SU-DHL-6 (cell line): ENCODE measurements at regions not wholly inside any gene's neighbourhood (a gene's known extent, or its start where the extent isn't known, plus 50 kb on each side); places are given as distances from the start of the nearest gene placed in this dataset.

Experiments
- H2AFZ ChIP-seq: fragments of 200-600 bp; sonication (generic); 2 replicates; pipeline ENCODE4 v1.6.1; 2014; ENCODE audit warnings: low read depth, mild to moderate bottlenecking, moderate library complexity, mixed read lengths, antibody characterized with exemption, low read length; ENCODE audit not compliant: severe bottlenecking
- H3F3A ChIP-seq: fragments of 200-600 bp; shearing (Covaris generic); 2 replicates; pipeline ENCODE4 v1.6.0; 2016; ENCODE audit warnings: antibody characterized with exemption, mild to moderate bottlenecking; ENCODE audit not compliant: insufficient read depth
- H3K27ac ChIP-seq: fragments of 200-600 bp; sonication (generic); 2 replicates; pipeline ENCODE4 v1.5.1; 2016; ENCODE audit warnings: low read depth, mild to moderate bottlenecking, low read length, moderate library complexity, mixed read lengths
- H3K27me3 ChIP-seq: fragments of 200-600 bp; sonication (generic), shearing (Covaris generic); 2 replicates; pipeline ENCODE4 v1.6.0; 2014; ENCODE audit warnings: mild to moderate bottlenecking, low read length
- H3K36me3 ChIP-seq: fragments of 200-600 bp; sonication (generic); 2 replicates; pipeline ENCODE4 v1.6.1; 2014; ENCODE audit warnings: mild to moderate bottlenecking, low read length, mixed read lengths
- H3K4me2 ChIP-seq: fragments of 300-600, 200-600 bp; shearing (Covaris generic), sonication (generic); 2 replicates; pipeline ENCODE4 v1.6.0; 2014; ENCODE audit warnings: low read length, low read depth, mild to moderate bottlenecking; ENCODE audit not compliant: poor library complexity, severe bottlenecking
- H3K4me3 ChIP-seq: fragments of 200-600 bp; sonication (generic); 2 replicates; pipeline ENCODE4 v1.5.1; 2014; ENCODE audit warnings: antibody characterized with exemption, low read length, mild to moderate bottlenecking, mixed read lengths; ENCODE audit not compliant: insufficient read depth, poor library complexity, severe bottlenecking
- H3K79me2 ChIP-seq: fragments of 200-600 bp; sonication (generic); 2 replicates; pipeline ENCODE4 v1.6.1; 2014; ENCODE audit warnings: mild to moderate bottlenecking, low read length, moderate library complexity; ENCODE audit not compliant: insufficient read depth
- H3K9ac ChIP-seq: fragments of 200-600 bp; sonication (generic); 2 replicates; pipeline ENCODE4 v1.7.0; 2014; ENCODE audit warnings: mild to moderate bottlenecking, low read length
- H3K9me2 ChIP-seq: fragments of 200-600 bp; sonication (generic); replicated peaks from 2 replicates; pipeline ENCODE4 v1.6.1; 2014; ENCODE audit warnings: low read length; ENCODE audit not compliant: insufficient read depth
- H3K9me3 ChIP-seq: fragments of 200-600 bp; sonication (generic); 2 replicates; pipeline ENCODE4 v1.6.1; 2014; ENCODE audit warnings: low read length, mixed read lengths; ENCODE audit not compliant: insufficient read depth
- H4K20me1 ChIP-seq: fragments of 200-600 bp; sonication (generic); 2 replicates; pipeline ENCODE4 v1.6.1; 2014; ENCODE audit warnings: low read depth, mild to moderate bottlenecking, antibody characterized with exemption, low read length, moderate library complexity, mixed read lengths
- EZH2phosphoT487 ChIP-seq: fragments of 200-600 bp; sonication (generic), shearing (Covaris generic); conservative IDR thresholded peaks from 2 replicates; pipeline ENCODE4 v1.6.1; 2018; ENCODE audit warnings: mild to moderate bottlenecking, antibody characterized with exemption, low read length, moderate library complexity, mixed read lengths
- TF ChIP-seq, protein P1 (sequence below): fragments of 200-600 bp; sonication (generic); IDR thresholded peaks from one replicate; pipeline ENCODE4 v1.5.1; 2017; ENCODE audit warnings: antibody characterized with exemption, mild to moderate bottlenecking, low read length, moderate library complexity; ENCODE audit not compliant: insufficient read depth, poor library complexity, severe bottlenecking

DNA sequence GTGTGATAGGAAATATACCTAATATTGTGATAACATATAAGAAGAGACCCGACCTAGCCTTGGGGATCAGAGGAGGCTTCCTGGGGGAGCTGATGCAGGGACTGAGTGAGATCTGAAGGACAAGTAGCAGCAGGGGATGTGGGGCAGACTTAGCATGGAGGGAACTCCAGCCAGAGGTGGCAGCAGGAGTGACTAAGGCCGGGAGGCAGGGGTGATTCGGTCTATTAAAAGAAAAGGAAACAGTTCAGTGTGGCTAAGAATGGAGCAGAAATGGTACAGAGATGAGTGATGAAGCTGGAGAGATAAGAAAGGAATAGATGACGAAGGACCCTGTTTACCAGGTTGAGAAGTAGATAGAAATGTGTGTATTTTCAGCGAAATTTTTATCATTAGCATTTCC lies 408.8 kb downstream of the ENC1 start:
- Histone ChIP-seq H4K20me1 (no peaks in the 10 kb centered on the region), H2AFZ (no peak overlapping the region), H3K79me2 (no peaks in the 10 kb centered on the region), H3F3A (no peaks in the 10 kb centered on the region), H3K9ac (no peak overlapping the region), H3K27ac (no peak overlapping the region), H3K36me3 (no peaks in the 10 kb centered on the region), H3K4me3 (no peak overlapping the region), H3K27me3 (no peaks in the 10 kb centered on the region), H3K9me2 (no peaks in the 10 kb centered on the region), H3K4me2 (no peak overlapping the region), H3K9me3 (no peaks in the 10 kb centered on the region)
- TF ChIP-seq, protein P1, sequence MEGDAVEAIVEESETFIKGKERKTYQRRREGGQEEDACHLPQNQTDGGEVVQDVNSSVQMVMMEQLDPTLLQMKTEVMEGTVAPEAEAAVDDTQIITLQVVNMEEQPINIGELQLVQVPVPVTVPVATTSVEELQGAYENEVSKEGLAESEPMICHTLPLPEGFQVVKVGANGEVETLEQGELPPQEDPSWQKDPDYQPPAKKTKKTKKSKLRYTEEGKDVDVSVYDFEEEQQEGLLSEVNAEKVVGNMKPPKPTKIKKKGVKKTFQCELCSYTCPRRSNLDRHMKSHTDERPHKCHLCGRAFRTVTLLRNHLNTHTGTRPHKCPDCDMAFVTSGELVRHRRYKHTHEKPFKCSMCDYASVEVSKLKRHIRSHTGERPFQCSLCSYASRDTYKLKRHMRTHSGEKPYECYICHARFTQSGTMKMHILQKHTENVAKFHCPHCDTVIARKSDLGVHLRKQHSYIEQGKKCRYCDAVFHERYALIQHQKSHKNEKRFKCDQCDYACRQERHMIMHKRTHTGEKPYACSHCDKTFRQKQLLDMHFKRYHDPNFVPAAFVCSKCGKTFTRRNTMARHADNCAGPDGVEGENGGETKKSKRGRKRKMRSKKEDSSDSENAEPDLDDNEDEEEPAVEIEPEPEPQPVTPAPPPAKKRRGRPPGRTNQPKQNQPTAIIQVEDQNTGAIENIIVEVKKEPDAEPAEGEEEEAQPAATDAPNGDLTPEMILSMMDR, result no peak
- TF ChIP-seq EZH2phosphoT487, result no peak

DNA sequence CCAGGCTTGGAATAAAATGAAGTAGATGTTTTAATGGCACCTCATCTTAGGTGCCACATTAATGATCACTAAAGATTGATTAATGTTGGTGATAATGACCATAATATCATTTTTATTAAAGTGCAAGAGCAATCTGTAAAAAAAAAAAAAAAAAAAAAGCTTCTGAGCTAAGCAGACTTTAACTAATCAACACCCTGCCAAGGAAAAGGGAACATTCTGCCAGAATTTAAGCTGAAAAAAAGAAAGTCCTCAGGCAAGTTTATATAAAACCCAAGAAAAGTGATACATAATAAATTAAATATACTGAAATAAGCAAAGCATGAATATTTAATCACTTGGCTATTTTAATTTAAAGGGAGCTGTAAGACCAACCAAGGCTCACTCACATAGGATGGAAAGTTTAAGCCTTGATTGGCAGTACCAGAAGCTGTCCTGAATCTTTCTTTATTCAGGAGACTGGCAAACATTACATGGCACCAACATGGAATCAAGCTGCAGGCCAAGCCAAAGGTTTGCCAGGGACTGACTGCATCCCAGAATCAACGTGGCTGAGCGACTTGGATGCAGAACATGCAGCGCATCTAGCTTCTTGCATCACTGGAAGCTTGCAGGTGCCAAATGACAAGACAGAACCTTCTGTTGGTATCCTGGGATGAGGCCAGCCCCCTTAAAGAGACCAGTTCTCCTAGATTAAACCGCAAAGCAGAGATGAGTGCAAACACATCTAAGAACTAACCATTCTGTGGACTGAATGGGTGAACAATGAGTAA lies 413.6 kb downstream of the ENC1 start:
- no peak overlapping the region for H3K9ac ChIP-seq
- H3K36me3 ChIP-seq, result no peaks in the 10 kb centered on the region
- H3K27me3 ChIP-seq, result no peaks in the 10 kb centered on the region
- H3K9me3 ChIP-seq, result no peaks in the 10 kb centered on the region
- no peak overlapping the region for H3K4me3 ChIP-seq
- TF ChIP-seq, protein P1, result no peak
- TF ChIP-seq EZH2phosphoT487, result no peak
- no peaks in the 10 kb centered on the region for H4K20me1 ChIP-seq
- H3F3A ChIP-seq, result no peaks in the 10 kb centered on the region
- no peaks in the 10 kb centered on the region for H3K9me2 ChIP-seq
- H3K27ac ChIP-seq, result no peak overlapping the region
- H3K79me2 ChIP-seq, result no peaks in the 10 kb centered on the region
- H2AFZ ChIP-seq, result no peak overlapping the region
- H3K4me2 ChIP-seq, result no peak overlapping the region

DNA sequence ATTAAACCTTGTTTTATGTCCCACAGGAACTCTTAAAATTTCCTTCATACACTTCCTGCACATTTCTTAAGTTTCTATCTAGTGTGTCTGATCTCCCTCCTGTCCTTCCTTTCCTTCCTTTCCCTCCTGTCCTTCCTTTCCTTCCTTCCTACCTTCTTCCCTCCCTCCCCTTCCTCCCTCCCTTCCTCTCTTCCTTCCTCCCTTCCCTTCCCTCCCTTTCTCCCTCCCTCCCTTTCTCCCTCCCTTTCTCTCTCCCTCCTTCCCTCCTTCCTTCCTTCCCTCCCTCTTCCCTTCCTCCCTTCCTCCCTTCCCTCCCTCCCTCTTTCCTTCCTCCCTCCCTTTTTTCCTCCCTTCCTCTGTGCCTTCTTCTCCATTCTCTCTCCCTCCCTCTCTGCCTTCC lies 414.9 kb downstream of the ENC1 start:
- no peaks in the 10 kb centered on the region for H3K9me2 ChIP-seq
- H3K9ac ChIP-seq, result no peak overlapping the region
- no peak overlapping the region for H3K4me3 ChIP-seq
- H3K4me2 ChIP-seq, result no peak overlapping the region
- TF ChIP-seq, protein P1, result no peak
- TF ChIP-seq EZH2phosphoT487, result no peak
- no peaks in the 10 kb centered on the region for H4K20me1 ChIP-seq
- H3K79me2 ChIP-seq, result no peaks in the 10 kb centered on the region
- no peaks in the 10 kb centered on the region for H3K9me3 ChIP-seq
- H3F3A ChIP-seq, result no peaks in the 10 kb centered on the region
- H3K36me3 ChIP-seq, result no peaks in the 10 kb centered on the region
- H3K27ac ChIP-seq, result no peak overlapping the region
- H3K27me3 ChIP-seq, result no peaks in the 10 kb centered on the region
- no peak overlapping the region for H2AFZ ChIP-seq
